ENCODE measurements at regions not wholly inside any gene's neighbourhood (a gene's known extent, or its start where the extent isn't known, plus 50 kb on each side); places are given as distances from the start of the nearest gene placed in this dataset.

DNA sequence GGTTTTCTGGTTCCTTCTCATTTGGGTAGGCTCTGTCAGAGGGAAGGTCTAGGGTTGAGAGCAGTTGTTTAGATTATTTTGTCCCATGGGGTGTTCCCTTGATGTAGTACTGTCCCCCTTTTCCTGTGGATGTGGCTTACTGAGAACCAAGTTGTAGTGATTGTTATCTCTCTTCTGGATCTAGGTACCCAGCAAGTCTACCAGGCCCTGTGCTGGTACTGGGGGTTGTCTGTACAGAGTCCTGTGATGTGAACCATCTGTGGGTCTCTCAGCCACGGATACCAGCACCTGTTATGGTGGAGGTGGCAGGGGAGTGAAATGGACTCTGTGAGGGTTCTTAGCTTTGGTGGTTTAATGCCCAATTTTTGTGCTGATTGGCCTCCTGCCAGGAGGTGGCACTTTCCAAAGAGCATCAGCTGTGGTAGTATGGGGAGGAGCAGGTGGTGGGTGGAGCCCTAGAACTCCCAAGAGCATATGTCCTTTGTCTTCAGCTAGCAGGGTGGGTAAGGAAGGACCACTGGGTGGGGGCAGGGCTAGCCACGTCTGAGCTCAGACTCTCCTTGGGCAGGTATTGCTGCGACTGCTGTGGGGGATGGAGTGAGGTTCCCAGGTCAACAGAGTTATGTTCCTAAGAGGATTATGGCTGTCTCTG, 179.3 kb upstream of the BTG1 start:
- ChIA-PET POLR2A (no interaction called here), CTCF (no interaction called here), RAD21 (ENCODE audit: low non-redundant PET in 1 of 2, low total read pairs in 2 of 2, uncharacterized antibody in 2 of 2, unreplicated experiment in 2 of 2) (no interaction called here)
- H3K79me2 ChIP-seq (ENCODE audit: insufficient read depth, low read length), result no peaks in the 10 kb centered on the region
- no peak for TF ChIP-seq CEBPB (IDR thresholded peaks at IDR 0.05; ENCODE audit: low read depth)
- TF ChIP-seq REST (IDR thresholded peaks at IDR 0.05; ENCODE audit: low read depth), result no peak
- no peak for TF ChIP-seq ATF3 (IDR thresholded peaks at IDR 0.05)
- no peak for TF ChIP-seq RAD21 (IDR thresholded peaks at IDR 0.05; ENCODE audit: low read depth)
- H2AFZ ChIP-seq (ENCODE audit: low read depth, low read length, poor library complexity, severe bottlenecking), result no peak overlapping the region
- no peak overlapping the region for H3K4me3 ChIP-seq (replicated peaks in 1 of 2; ENCODE audit: low read depth in 1 of 2, low read length in 2 of 2)
- no peak overlapping the region for H3K4me2 ChIP-seq (ENCODE audit: low read length)
- no peaks in the 10 kb centered on the region for H3K4me1 ChIP-seq (ENCODE audit: control insufficient read depth in 1 of 2, insufficient read depth in 2 of 2, low read length in 2 of 2)
- no peaks in the 10 kb centered on the region for H3K27me3 ChIP-seq (ENCODE audit: insufficient read depth, low read length)
- no peak overlapping the region for H3K27ac ChIP-seq (ENCODE audit: low read depth, low read length)
- no peaks in the 10 kb centered on the region for H3K36me3 ChIP-seq (ENCODE audit: control insufficient read depth in 1 of 2, insufficient read depth in 2 of 2, low read length in 2 of 2)
- no peaks in the 10 kb centered on the region for H3K9me3 ChIP-seq (ENCODE audit: control insufficient read depth in 1 of 2, insufficient read depth in 1 of 2, low read depth in 1 of 2, low read length in 2 of 2)
- H4K20me1 ChIP-seq (ENCODE audit: insufficient read depth), result no peaks in the 10 kb centered on the region
- no TSS peak for BruUV-seq (replicated peaks)
- H3K9me2 ChIP-seq (ENCODE audit: insufficient read depth), result no peaks in the 10 kb centered on the region
- intact Hi-C loops (cut with micrococcal nuclease), result no loop called here
- DNase-seq (ENCODE audit: low read depth, low spot score), result no peak
- no peak for ATAC-seq
- H3K9ac ChIP-seq (ENCODE audit: low read length), result no peak overlapping the region

GRCh38 chr12:92312463-92312964, 166.9 kb upstream of the BTG1 start:
- Histone ChIP-seq H3K9ac (ENCODE audit: low read length) (no peak overlapping the region), H3K27ac (ENCODE audit: low read depth, low read length) (no peak overlapping the region), H4K20me1 (ENCODE audit: insufficient read depth) (no peaks in the 10 kb centered on the region), H3K27me3 (ENCODE audit: insufficient read depth, low read length) (no peaks in the 10 kb centered on the region), H3K4me3 (replicated peaks in 1 of 2; ENCODE audit: low read depth in 1 of 2, low read length in 2 of 2) (no peak overlapping the region), H3K9me3 (ENCODE audit: control insufficient read depth in 1 of 2, insufficient read depth in 1 of 2, low read depth in 1 of 2, low read length in 2 of 2) (no peaks in the 10 kb centered on the region), H2AFZ (ENCODE audit: low read depth, low read length, poor library complexity, severe bottlenecking) (no peak overlapping the region), H3K4me1 (ENCODE audit: control insufficient read depth in 1 of 2, insufficient read depth in 2 of 2, low read length in 2 of 2) (no peaks in the 10 kb centered on the region), H3K4me2 (ENCODE audit: low read length) (no peak overlapping the region), H3K36me3 (ENCODE audit: control insufficient read depth in 1 of 2, insufficient read depth in 2 of 2, low read length in 2 of 2) (no peaks in the 10 kb centered on the region), H3K9me2 (ENCODE audit: insufficient read depth) (no peaks in the 10 kb centered on the region), H3K79me2 (ENCODE audit: insufficient read depth, low read length) (no peaks in the 10 kb centered on the region)
- no peak for DNase-seq (ENCODE audit: low read depth, low spot score)
- no peak for ATAC-seq
- TF ChIP-seq EZH2phosphoT487 (IDR thresholded peaks at IDR 0.05; ENCODE audit: borderline replicate concordance), result no peak
- no peak for TF ChIP-seq CBX3 (IDR thresholded peaks at IDR 0.05; ENCODE audit: low read depth)
- TF ChIP-seq, protein P1, sequence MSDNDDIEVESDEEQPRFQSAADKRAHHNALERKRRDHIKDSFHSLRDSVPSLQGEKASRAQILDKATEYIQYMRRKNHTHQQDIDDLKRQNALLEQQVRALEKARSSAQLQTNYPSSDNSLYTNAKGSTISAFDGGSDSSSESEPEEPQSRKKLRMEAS (IDR thresholded peaks at IDR 0.05), result no peak
- no peak for TF ChIP-seq CEBPB (IDR thresholded peaks at IDR 0.05; ENCODE audit: low read depth)
- no peak for TF ChIP-seq SRF (IDR thresholded peaks at IDR 0.05; ENCODE audit: low read depth)
- TF ChIP-seq FOSL1 (IDR thresholded peaks at IDR 0.05; ENCODE audit: low read depth), result no peak
- intact Hi-C loops (cut with micrococcal nuclease), result no loop called here
- BruUV-seq (replicated peaks), result no TSS peak
- CTCF ChIA-PET, result no interaction called here
- POLR2A ChIA-PET, result no interaction called here
- RAD21 ChIA-PET (ENCODE audit: low non-redundant PET in 1 of 2, low total read pairs in 2 of 2, uncharacterized antibody in 2 of 2, unreplicated experiment in 2 of 2), result no interaction called here

All from HCT116 (cell line).